NB4 (cell line): ENCODE measurements at regions not wholly inside any gene's neighbourhood (a gene's known extent, or its start where the extent isn't known, plus 50 kb on each side); places are given as distances from the start of the nearest gene placed in this dataset.

Experiments
- CTCF ChIP-seq: IDR thresholded peaks from one replicate; pipeline ENCODE4 v1.5.1; 2012; ENCODE audit warnings: low read depth, low read length
- MYC ChIP-seq: IDR thresholded peaks from 2 replicates; pipeline ENCODE4 v1.6.1; 2011; ENCODE audit warnings: low read depth, low read length
- POLR2A ChIP-seq: IDR thresholded peaks from 2 replicates; pipeline ENCODE4 v1.6.1; 2011; ENCODE audit warnings: mild to moderate bottlenecking; ENCODE audit not compliant: insufficient read length; ENCODE audit errors: extremely low read depth

GRCh38 chr10:130559547-130559880 lies 423.3 kb downstream of the GLRX3 start:
- no peak for TF ChIP-seq POLR2A
- TF ChIP-seq CTCF: no peak
- TF ChIP-seq MYC: no peak
